Immature natural killer cell (primary cell): ENCODE measurements at regions not wholly inside any gene's neighbourhood (a gene's known extent, or its start where the extent isn't known, plus 50 kb on each side); places are given as distances from the start of the nearest gene placed in this dataset.
"Not testable (repeated sequence)": the region's sequence is repeated elsewhere in the genome, so short reads cannot be mapped to it uniquely, and the experiment has no call there.

Experiments used
- DNase-seq, 3 donors: peaks; one replicate each; pipeline ENCODE4 v3.0.0; 2022; ENCODE audit warnings: mixed read lengths in 1 of 3
- H3K27ac Mint-ChIP-seq, 6 donors: one replicate each; pipeline ENCODE4 v1.8.0; 2020; ENCODE audit warnings: mixed read lengths in 6 of 6, mild to moderate bottlenecking in 5 of 6, inconsistent platforms in 4 of 6, moderate library complexity in 3 of 6
- H3K27me3 Mint-ChIP-seq, 3 donors: one replicate each; pipeline ENCODE4 v1.8.0; 2020 to 2021; ENCODE audit warnings: low read depth in 3 of 3, mild to moderate bottlenecking in 3 of 3, mixed read lengths in 3 of 3, moderate library complexity in 3 of 3, inconsistent platforms in 1 of 3
- H3K36me3 Mint-ChIP-seq, 3 donors: one replicate each; pipeline ENCODE4 v1.8.0; 2020; ENCODE audit warnings: mixed read lengths in 3 of 3, inconsistent platforms in 2 of 3, mild to moderate bottlenecking in 2 of 3
- H3K4me1 Mint-ChIP-seq, 2 donors: one replicate each; pipeline ENCODE4 v1.8.0; 2020; ENCODE audit warnings: inconsistent platforms in 2 of 2, mild to moderate bottlenecking in 2 of 2, mixed read lengths in 2 of 2, moderate library complexity in 1 of 2
- H3K4me3 Mint-ChIP-seq, 5 donors: one replicate each; pipeline ENCODE4 v1.8.0; 2020; ENCODE audit warnings: mild to moderate bottlenecking in 5 of 5, mixed read lengths in 5 of 5, inconsistent platforms in 3 of 5, moderate library complexity in 3 of 5
- H3K9me3 Mint-ChIP-seq, 6 donors: one replicate each; pipeline ENCODE4 v1.8.0; 2020; ENCODE audit warnings: mild to moderate bottlenecking in 6 of 6, mixed read lengths in 6 of 6, inconsistent platforms in 4 of 6, moderate library complexity in 3 of 6

- Mint-ChIP-seq H3K27me3 (no peaks in the 10 kb centered on the region), H3K36me3 (no peaks in the 10 kb centered on the region), H3K4me3 (no peak overlapping the region), H3K4me1 (no peaks in the 10 kb centered on the region), H3K27ac (no peak overlapping the region), H3K9me3 (peaks cover 9 to 43% (median 16%) of the 10 kb centered on the region in 6 donors)
- no peak for DNase-seq
Measured at GRCh38 chr2:78201064-78201575, 678.9 kb upstream of the LRRTM4 start.

- DNase-seq, result no peak
- Mint-ChIP-seq H3K27ac (no peak overlapping the region), H3K36me3 (no peaks in the 10 kb centered on the region), H3K4me3 (no peak overlapping the region), H3K4me1 (no peaks in the 10 kb centered on the region), H3K9me3 (peaks cover 8 to 41% (median 17%) of the 10 kb centered on the region in 6 donors), H3K27me3 (no peaks in the 10 kb centered on the region)
Measured at GRCh38 chr2:78202366-78202765, 680.2 kb upstream of the LRRTM4 start.

GRCh38 chr2:78202986-78203670, 681.0 kb upstream of the LRRTM4 start:
- Mint-ChIP-seq H3K9me3 (peaks cover 6 to 43% (median 18%) of the 10 kb centered on the region in 6 donors), H3K4me3 (no peak overlapping the region), H3K36me3 (no peaks in the 10 kb centered on the region), H3K4me1 (no peaks in the 10 kb centered on the region), H3K27me3 (no peaks in the 10 kb centered on the region), H3K27ac (no peak overlapping the region)
- DNase-seq, result no peak

- Mint-ChIP-seq H3K36me3 (peaks cover 0 to 3% (median 0%) of the 10 kb centered on the region in 3 donors), H3K4me3 (no peak overlapping the region), H3K9me3 (peaks cover 10 to 66% (median 39%) of the 10 kb centered on the region in 6 donors), H3K27ac (no peak overlapping the region), H3K27me3 (peaks cover 0 to 2% (median 0%) of the 10 kb centered on the region in 3 donors), H3K4me1 (no peaks in the 10 kb centered on the region)
- DNase-seq, result no peak
Measured at GRCh38 chr2:78218066-78218465, 695.9 kb upstream of the LRRTM4 start.

- Mint-ChIP-seq H3K27ac (no peak overlapping the region), H3K4me1 (no peaks in the 10 kb centered on the region), H3K36me3 (no peaks in the 10 kb centered on the region), H3K9me3 (peaks cover 2 to 45% (median 28%) of the 10 kb centered on the region in 6 donors), H3K4me3 (no peak overlapping the region), H3K27me3 (no peaks in the 10 kb centered on the region)
- DNase-seq, result no peak
Measured at GRCh38 chr2:78237704-78238103, 715.5 kb upstream of the LRRTM4 start.

- H3K27ac Mint-ChIP-seq, result no peak overlapping the region
Measured at GRCh38 chr2:78245394-78246135, 723.4 kb upstream of the LRRTM4 start.

GRCh38 chr2:78251708-78252107, 729.5 kb upstream of the LRRTM4 start:
- DNase-seq, result no peak
- no peak overlapping the region for H3K4me3 Mint-ChIP-seq
- H3K36me3 Mint-ChIP-seq, result no peaks in the 10 kb centered on the region
- H3K4me1 Mint-ChIP-seq, result no peaks in the 10 kb centered on the region
- H3K27ac Mint-ChIP-seq, result no peak overlapping the region
- H3K9me3 Mint-ChIP-seq, result peaks cover 18 to 61% (median 43%) of the 10 kb centered on the region in 6 donors
- H3K27me3 Mint-ChIP-seq, result peaks cover 0 to 1% (median 0%) of the 10 kb centered on the region in 3 donors

More at GRCh38 chr2:78245394-78246135, 723.4 kb upstream of the LRRTM4 start:
- no peak overlapping the region for H3K4me3 Mint-ChIP-seq
- no peaks in the 10 kb centered on the region for H3K36me3 Mint-ChIP-seq
- H3K27me3 Mint-ChIP-seq, result peaks cover 0 to 1% (median 0%) of the 10 kb centered on the region in 3 donors
- DNase-seq, result no peak
- H3K9me3 Mint-ChIP-seq, result peaks cover 14 to 46% (median 31%) of the 10 kb centered on the region in 6 donors
- no peaks in the 10 kb centered on the region for H3K4me1 Mint-ChIP-seq

- no peaks in the 10 kb centered on the region for H3K36me3 Mint-ChIP-seq
- no peak overlapping the region for H3K27ac Mint-ChIP-seq
- H3K27me3 Mint-ChIP-seq, result peaks cover 0 to 3% (median 0%) of the 10 kb centered on the region in 3 donors
- DNase-seq, result no peak
- H3K9me3 Mint-ChIP-seq, result peaks cover 2 to 57% (median 29%) of the 10 kb centered on the region in 6 donors
- no peak overlapping the region for H3K4me3 Mint-ChIP-seq
- no peaks in the 10 kb centered on the region for H3K4me1 Mint-ChIP-seq
Measured at GRCh38 chr2:78260861-78261260, 738.7 kb upstream of the LRRTM4 start.

- no peak for DNase-seq
- Mint-ChIP-seq H3K4me1 (no peaks in the 10 kb centered on the region), H3K36me3 (no peaks in the 10 kb centered on the region), H3K4me3 (no peak overlapping the region), H3K9me3 (peaks cover 2 to 57% (median 29%) of the 10 kb centered on the region in 6 donors), H3K27ac (no peak overlapping the region), H3K27me3 (peaks cover 0 to 3% (median 0%) of the 10 kb centered on the region in 3 donors)
Measured at GRCh38 chr2:78261454-78261853, 739.3 kb upstream of the LRRTM4 start.

- H3K27me3 Mint-ChIP-seq, DNase-seq, H3K4me1 Mint-ChIP-seq, H3K4me3 Mint-ChIP-seq, H3K27ac Mint-ChIP-seq, H3K36me3 Mint-ChIP-seq: not testable (repeated sequence)
- peaks cover 2 to 57% (median 29%) of the 10 kb centered on the region in 6 donors for H3K9me3 Mint-ChIP-seq
Measured at GRCh38 chr2:78262089-78262488, 739.9 kb upstream of the LRRTM4 start.

GRCh38 chr2:78262713-78263375, 740.7 kb upstream of the LRRTM4 start:
- Mint-ChIP-seq H3K4me1 (no peaks in the 10 kb centered on the region), H3K36me3 (no peaks in the 10 kb centered on the region), H3K4me3 (no peak overlapping the region), H3K9me3 (peaks cover 2 to 57% (median 29%) of the 10 kb centered on the region in 6 donors), H3K27ac (no peak overlapping the region), H3K27me3 (peaks cover 0 to 3% (median 0%) of the 10 kb centered on the region in 3 donors)
- no peak for DNase-seq

GRCh38 chr2:78263571-78263970, 741.4 kb upstream of the LRRTM4 start:
- Mint-ChIP-seq H3K27ac (no peak overlapping the region), H3K4me1 (no peaks in the 10 kb centered on the region), H3K36me3 (no peaks in the 10 kb centered on the region), H3K4me3 (no peak overlapping the region), H3K27me3 (peaks cover 0 to 3% (median 0%) of the 10 kb centered on the region in 3 donors), H3K9me3 (peaks cover 4 to 58% (median 29%) of the 10 kb centered on the region in 6 donors)
- DNase-seq, result no peak

GRCh38 chr2:78264130-78264529, 742.0 kb upstream of the LRRTM4 start:
- Mint-ChIP-seq H3K4me1 (no peaks in the 10 kb centered on the region), H3K4me3 (no peak overlapping the region), H3K9me3 (peaks cover 4 to 60% (median 30%) of the 10 kb centered on the region in 6 donors)

GRCh38 chr2:78281164-78281563, 744.3 kb upstream of the REG3G start:
- H3K27me3 Mint-ChIP-seq, result peaks cover 0 to 5% (median 0%) of the 10 kb centered on the region in 3 donors
- DNase-seq, result no peak
- no peaks in the 10 kb centered on the region for H3K4me1 Mint-ChIP-seq
- H3K27ac Mint-ChIP-seq, result no peak overlapping the region
- no peak overlapping the region for H3K4me3 Mint-ChIP-seq
- H3K36me3 Mint-ChIP-seq, result peaks cover 0 to 3% (median 0%) of the 10 kb centered on the region in 3 donors
- peaks cover 10 to 40% (median 27%) of the 10 kb centered on the region in 6 donors for H3K9me3 Mint-ChIP-seq

More at GRCh38 chr2:78264130-78264529, 742.0 kb upstream of the LRRTM4 start:
- no peak overlapping the region for H3K27ac Mint-ChIP-seq
- H3K36me3 Mint-ChIP-seq, result no peaks in the 10 kb centered on the region
- no peak for DNase-seq
- peaks cover 0 to 3% (median 0%) of the 10 kb centered on the region in 3 donors for H3K27me3 Mint-ChIP-seq
